ENCODE measurements at regions not wholly inside any gene's neighbourhood (a gene's known extent, or its start where the extent isn't known, plus 50 kb on each side); places are given as distances from the start of the nearest gene placed in this dataset.

DNA sequence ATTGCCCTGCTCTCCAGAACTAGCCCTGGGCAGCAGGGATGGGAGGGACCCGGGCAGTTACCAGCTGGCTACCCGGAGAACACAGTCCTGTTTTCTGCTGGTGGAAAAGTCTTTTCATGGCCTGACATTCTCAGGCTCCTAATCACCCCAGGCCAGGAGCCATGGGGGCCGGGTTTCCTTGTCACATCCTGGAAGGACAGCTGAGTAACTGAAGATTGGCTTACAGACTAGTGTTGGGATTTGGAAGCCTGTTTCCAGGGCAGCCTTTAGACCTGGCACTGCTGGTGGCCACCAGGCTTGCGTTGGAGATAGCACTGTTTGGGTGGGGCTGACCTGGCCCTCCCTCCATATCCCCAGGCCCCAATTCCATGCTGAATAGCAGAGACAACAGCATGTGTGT lies 349.0 kb downstream of the CTTN start:
- in situ Hi-C loops (cut with HindIII; ENCODE audit: low pct_unique_long_range_greater_than_20kb, low sequenced_read_pairs): loop anchor here (25.0 kb wide), 1 partner anchor 665 kb away; no protein-coding TSS in a partner anchor
- no peak for DNase-seq (ENCODE audit: low read depth, low spot score)

DNA sequence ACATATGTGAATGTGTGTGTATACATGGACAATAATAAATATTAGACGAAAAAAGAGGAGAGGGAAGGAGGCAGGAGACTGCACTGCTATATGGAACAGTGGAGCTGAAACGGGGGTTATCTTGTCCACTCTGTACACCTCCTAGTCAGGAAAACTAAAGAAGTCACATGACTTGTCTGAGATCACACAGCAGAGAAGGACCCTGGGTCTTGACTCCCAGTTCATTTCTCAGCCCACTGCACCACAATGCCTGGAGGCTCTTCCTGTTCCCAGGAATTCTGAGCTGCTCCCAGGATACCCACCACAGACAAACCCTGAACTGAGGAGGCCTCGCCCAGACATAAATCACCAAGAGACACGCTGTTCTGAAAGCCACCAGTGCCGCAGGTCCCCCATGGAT lies 349.6 kb downstream of the CTTN start:
- in situ Hi-C loops (cut with HindIII; ENCODE audit: low pct_unique_long_range_greater_than_20kb, low sequenced_read_pairs): loop anchor here (25.0 kb wide), 1 partner anchor 664 kb away; no protein-coding TSS in a partner anchor
- no peak for DNase-seq (ENCODE audit: low read depth, low spot score)

DNA sequence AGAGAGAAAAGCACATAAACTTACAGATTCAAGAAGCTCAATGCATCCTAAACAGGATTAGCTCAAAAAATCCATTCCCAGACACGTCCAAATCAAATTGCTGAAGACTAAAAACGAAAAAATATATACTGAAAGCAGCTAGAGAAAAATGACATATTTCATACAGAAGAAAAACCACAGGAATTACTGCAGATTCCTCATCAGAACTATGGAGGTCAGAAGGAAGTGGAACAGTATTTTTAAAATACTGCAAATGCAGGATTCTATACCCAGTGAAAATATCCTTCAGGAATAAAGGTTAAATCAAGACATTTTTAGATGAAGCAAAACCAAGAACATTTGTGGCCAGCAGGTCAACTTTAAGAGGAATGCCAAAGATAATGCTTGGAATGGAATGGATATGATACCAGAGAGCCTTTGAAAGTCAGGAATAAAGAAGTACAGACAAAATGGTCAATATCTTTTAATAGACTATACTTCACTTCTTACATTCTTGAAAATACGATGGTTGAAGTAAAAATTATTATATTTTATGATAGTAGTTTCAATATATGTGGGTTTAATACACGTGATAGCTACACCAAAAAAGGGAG lies 352.9 kb downstream of the CTTN start:
- in situ Hi-C loops (cut with HindIII; ENCODE audit: low pct_unique_long_range_greater_than_20kb, low sequenced_read_pairs): no loop called here
- no peak for DNase-seq (ENCODE audit: low read depth, low spot score)

DNA sequence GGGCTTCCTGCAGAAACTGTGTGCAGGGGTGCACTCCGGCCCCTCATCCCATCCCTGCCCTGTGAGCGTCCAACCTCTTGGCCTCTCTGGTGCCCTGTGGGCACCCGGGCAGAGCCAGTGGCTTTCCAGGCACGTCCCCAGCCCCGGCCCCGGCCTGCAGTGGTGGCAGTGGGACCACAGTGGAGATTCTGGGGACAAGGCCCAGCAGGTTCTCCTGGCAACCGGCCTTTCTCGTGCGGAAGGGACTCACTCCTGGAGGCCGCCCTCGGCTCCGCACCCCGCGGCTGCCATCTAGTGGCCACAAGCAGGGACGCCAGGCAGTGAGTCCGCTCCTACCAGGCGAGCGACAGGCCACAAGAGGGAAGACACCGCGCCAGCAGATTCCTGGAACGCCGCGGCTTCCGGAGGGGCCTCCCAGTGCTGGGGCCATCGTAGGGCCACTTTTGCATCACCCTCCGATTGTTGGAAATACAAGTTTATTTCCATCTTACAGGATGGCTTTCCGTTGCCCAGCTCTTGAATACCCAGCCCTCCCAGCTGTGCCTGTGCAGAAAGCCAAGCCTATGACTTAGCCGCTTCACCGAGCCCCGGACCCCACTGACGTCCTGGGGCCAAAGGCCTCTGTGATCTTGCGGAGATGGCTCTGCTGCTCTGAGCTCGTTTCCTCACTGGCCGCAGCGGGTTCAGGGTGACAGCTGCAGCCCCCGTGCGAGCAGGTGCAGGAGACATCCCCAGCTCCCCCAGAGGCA lies 357.3 kb downstream of the CTTN start:
- in situ Hi-C loops (cut with HindIII; ENCODE audit: low pct_unique_long_range_greater_than_20kb, low sequenced_read_pairs): no loop called here

DNA sequence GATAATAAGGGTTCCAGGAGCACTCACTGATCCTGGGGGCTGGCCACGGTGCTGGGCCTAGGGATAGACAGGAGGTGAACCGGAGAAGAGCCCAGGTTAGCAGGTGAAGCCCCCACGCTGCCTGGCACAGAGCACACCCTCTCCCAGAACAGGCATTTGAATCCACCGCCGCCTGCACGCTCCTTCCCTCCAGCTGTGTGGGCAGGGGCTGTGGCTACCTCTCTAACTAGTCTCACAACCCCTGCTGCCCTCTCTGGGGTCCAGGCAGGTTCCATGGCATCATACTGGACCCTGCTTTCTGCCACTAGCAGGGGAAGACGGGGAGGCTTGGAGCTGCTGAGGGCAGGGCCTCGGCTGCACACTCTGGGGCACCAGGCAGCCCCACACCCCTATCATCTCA lies 358.0 kb downstream of the CTTN start:
- DNase-seq (ENCODE audit: low read depth, low spot score): no peak
- in situ Hi-C loops (cut with HindIII; ENCODE audit: low pct_unique_long_range_greater_than_20kb, low sequenced_read_pairs): no loop called here

More for the DNA sequence above, 357.3 kb downstream of the CTTN start:
- peak; percentile 89 for DNase-seq (ENCODE audit: low read depth, low spot score)

DNA sequence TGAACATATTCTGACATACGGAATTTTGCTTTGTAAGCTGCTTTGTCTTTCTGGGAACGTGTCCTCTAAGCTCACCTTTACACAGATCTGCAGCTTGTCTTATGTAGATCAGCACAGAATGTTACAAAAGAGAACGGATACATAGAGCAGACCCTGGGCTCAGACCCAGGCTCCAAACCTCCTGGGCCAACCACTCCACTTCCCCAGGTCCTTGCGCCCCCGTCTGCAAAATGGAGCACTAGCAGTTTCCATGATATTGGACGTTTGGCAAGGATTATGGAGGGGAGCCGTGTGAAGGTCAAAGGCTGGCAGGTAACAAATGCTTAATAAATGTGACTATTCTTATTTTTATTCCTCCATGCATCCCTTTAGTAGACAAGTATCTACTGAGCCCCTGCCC lies 358.4 kb downstream of the CTTN start:
- in situ Hi-C loops (cut with HindIII; ENCODE audit: low pct_unique_long_range_greater_than_20kb, low sequenced_read_pairs): no loop called here
- no peak for DNase-seq (ENCODE audit: low read depth, low spot score)

DNA sequence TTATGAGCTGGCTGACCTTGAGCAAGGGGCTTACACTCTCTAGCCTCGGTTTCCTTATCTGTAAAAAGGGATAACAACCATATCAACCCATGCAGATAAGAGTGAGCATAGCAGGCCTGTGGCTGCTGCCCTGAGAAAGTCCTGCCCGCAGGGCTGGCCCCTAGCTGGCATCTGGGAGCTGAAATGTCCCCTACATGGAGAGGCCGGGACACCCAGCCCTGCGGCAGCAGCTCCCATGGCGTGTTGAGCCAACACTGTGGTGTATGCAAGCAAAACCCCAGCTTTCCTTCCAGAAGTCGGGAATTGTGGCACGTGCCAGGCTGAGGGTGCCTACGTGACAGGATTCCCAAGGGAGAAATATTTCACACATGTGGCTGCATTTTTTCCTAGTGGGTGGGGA lies 358.9 kb downstream of the CTTN start:
- DNase-seq (ENCODE audit: low read depth, low spot score): no peak
- in situ Hi-C loops (cut with HindIII; ENCODE audit: low pct_unique_long_range_greater_than_20kb, low sequenced_read_pairs): no loop called here

DNA sequence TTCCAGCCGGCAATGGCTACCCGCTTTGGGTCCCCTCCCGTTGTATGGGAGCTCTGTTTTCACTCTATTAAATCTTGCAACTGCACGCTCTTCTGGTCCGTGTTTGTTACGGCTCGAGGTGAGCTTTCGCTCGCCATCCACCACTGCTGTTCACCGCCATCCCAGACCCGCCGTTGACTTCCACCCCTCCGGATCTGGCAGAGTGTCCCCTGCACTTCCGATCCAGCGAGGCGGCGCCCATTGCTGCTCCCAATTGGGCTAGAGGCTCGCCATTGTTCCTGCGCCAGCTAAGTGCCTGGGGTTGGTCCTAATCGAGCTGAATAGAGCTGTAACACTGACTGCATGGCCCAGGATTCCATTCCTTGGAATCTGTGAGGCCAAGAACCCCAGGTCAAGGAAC lies 359.9 kb downstream of the CTTN start:
- in situ Hi-C loops (cut with HindIII; ENCODE audit: low pct_unique_long_range_greater_than_20kb, low sequenced_read_pairs): no loop called here

DNA sequence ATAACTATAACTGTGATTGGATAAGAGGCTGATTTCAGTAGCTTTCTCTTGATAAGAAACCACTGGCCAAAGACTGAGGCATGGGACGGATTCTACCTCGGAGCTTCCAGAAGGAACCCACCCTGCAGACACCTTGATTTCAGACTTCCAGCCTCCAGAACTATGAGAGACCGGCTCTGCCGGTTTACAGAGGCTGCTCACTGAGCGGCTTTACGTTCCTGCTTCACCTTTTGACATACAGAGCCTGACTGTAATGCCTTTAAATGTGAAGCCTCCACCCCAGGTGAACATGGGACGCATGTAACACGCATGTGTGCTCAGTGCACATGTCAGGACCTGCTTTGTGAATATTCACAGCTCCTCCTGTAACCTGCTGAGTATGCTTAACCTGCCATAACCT lies 361.5 kb downstream of the CTTN start:
- DNase-seq (ENCODE audit: low read depth, low spot score): no peak
- in situ Hi-C loops (cut with HindIII; ENCODE audit: low pct_unique_long_range_greater_than_20kb, low sequenced_read_pairs): no loop called here

More for the DNA sequence above, 359.9 kb downstream of the CTTN start:
- no peak for DNase-seq (ENCODE audit: low read depth, low spot score)

DNA sequence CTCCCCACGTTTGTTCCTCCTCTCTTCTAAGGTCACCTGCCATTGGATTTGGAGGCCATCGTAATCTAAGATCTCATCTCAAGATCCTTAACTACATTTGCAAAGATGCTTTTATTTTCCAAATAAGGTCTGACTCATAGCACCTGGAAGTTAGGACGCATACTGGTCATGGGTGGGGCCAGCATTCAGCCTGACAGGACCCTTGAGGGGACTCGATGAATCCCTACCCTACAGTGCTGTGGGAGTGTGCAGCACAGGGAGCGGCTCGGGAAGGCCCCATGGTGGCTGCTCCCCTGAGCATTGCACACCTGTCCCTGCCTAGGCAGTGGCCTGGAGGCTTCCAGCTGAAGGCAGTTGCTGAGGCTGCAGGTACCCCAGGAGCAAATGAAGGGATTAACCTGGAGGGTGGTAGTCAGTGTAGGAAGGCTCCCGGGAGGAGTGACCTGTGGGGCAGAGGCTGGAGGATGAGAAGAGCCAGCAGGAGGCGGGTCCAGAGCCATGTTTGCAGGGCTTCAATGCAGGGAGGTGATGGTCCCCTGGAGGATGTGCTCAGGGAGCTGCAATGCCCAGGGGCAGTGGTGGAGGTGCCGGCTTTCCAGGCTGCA lies 362.2 kb downstream of the CTTN start:
- no peak for DNase-seq (ENCODE audit: low read depth, low spot score)
- in situ Hi-C loops (cut with HindIII; ENCODE audit: low pct_unique_long_range_greater_than_20kb, low sequenced_read_pairs): no loop called here

DNA sequence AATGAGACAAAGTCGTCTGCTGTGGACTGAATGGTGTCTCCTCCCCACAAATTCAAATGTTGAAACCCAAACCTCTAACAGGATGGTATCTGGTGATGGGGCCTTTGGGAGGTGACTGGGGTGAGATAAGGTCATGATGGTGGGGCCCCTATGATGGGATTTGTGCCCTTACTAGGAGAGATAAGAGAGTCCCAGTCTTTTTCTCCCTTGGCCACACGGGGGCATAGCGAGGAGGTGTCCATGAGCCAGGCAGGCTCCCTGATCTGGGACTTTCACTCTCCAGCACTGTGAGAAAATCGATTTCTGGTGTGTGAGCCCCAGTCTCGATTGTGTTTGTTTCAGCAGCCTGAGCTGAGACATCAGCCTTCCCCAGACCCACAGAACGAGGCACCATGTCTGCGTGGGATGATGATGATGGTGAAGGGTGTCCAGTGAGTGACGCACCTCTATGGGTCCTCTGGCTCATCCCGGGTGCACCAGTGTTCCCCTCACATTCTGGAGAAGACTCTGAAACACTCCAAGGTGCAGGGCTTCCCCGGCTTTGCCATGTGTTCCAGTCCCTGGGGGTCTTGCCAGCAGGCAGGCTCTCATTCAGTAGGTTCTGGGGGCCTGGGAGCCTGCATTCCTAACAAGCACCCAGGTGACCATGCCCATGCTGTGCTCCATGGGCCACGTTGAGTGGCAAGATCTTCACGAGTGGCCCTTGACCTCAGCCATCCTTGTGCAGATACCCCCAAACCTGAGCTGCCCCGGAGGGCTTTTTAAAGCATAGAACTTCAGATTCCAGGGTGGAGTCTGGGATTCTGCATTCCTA lies 363.0 kb downstream of the CTTN start:
- in situ Hi-C loops (cut with HindIII; ENCODE audit: low pct_unique_long_range_greater_than_20kb, low sequenced_read_pairs): no loop called here
- peak; percentile 50 for DNase-seq (ENCODE audit: low read depth, low spot score)

DNA sequence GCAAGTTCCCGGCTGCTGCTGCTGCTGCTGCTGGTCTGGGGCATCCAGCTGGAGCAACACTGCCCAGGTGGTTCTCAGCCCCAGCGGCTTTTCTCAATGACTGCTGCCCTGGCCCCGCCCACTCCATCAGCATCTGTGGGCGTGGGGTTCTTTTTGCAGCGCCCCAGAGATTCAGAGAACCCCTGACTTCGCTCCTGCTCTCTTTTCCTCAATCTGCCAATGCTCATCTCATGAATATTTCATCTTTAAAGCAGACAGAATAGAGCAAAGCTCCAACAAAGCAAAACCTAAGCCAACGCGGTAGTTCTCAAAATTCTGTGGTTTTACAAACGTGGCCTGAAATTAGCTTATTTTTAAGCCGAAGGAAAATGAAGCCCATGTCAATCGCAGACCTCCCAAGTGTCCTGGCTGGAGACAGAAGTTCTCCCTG lies 363.6 kb downstream of the CTTN start:
- in situ Hi-C loops (cut with HindIII; ENCODE audit: low pct_unique_long_range_greater_than_20kb, low sequenced_read_pairs): no loop called here
- no peak for DNase-seq (ENCODE audit: low read depth, low spot score)

DNA sequence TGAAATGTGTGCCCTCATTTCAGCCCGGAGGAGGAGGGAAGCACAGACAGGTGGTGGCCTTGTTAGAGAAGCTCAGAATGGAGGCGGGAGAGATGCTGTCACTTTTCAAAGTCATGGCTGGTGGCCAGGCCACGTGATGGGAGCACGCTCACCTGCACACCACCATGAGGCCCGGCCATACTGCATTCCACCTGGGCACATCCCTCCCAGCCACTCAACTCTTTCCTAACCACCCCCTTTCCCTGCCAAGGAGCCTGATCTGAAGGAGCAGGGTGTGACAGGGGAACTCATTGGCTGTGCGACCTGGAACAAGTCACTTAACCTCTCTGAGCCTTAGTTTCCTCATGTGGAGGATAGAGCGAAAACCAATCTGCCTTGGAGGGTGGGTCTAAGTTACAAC lies 364.5 kb downstream of the CTTN start:
- in situ Hi-C loops (cut with HindIII; ENCODE audit: low pct_unique_long_range_greater_than_20kb, low sequenced_read_pairs): no loop called here
- DNase-seq (ENCODE audit: low read depth, low spot score): no peak

DNA sequence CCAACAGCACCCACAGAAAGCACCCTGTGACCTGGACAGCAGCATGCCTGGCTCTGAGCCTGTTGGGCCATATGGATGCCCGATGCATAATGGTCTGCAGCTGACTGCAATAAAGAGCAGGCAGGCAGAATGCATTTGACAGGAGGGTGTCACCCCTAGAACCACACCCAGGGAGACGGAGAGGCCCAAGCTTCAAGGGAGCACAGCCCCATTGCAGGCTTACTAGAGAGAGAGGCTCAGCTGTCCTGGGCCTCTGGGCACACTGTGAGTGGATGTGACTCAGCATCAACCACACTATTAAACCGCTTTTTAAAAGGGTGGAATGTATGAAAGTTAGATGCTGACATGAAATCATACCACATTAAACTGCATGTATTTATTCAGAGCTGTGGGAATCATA lies 365.3 kb downstream of the CTTN start:
- in situ Hi-C loops (cut with HindIII; ENCODE audit: low pct_unique_long_range_greater_than_20kb, low sequenced_read_pairs): no loop called here
- DNase-seq (ENCODE audit: low read depth, low spot score): no peak

DNA sequence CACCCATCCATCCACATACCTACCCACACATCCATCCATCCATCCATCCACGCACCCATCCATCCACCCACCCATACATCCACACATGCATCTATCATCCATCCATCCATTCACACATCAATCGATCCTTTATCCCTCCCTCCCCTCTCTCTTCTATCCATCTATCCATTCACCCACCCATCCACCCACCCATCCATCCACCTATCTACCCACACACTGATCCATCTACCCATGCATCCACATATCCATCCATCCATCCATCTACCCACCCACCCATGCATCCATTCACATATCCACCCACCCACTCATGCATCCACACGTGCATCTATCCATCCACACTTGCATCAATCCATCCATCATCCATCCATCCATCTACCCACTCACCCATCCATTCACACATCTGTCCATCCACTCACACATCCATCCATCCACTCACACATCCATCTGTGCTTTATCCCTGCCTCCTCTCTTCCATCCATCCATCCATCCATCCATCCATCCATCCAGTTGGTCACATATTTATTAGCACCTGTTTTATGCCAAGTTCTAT lies 366.1 kb downstream of the CTTN start:
- in situ Hi-C loops (cut with HindIII; ENCODE audit: low pct_unique_long_range_greater_than_20kb, low sequenced_read_pairs): no loop called here
- no peak for DNase-seq (ENCODE audit: low read depth, low spot score)

DNA sequence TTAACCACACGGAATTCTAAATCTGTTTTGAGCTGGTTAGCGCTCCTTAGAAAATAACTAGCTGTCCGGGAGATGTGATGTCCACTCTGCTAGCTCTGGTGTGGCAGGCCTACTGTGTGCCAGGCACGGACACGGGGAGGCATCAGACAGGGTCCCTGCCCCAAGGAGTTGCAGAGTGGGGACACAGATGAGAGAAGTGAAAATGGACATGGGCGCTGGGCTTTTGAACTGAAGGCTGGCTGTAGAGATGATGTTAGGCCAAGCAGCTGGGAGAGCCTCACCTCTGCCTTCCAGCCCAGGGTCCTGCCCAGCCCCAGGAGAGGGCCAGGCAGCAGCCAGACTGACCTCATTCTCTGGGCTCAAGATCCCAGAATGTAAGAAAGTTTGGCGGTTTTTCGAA lies 368.6 kb downstream of the CTTN start:
- in situ Hi-C loops (cut with HindIII; ENCODE audit: low pct_unique_long_range_greater_than_20kb, low sequenced_read_pairs): no loop called here

DNA sequence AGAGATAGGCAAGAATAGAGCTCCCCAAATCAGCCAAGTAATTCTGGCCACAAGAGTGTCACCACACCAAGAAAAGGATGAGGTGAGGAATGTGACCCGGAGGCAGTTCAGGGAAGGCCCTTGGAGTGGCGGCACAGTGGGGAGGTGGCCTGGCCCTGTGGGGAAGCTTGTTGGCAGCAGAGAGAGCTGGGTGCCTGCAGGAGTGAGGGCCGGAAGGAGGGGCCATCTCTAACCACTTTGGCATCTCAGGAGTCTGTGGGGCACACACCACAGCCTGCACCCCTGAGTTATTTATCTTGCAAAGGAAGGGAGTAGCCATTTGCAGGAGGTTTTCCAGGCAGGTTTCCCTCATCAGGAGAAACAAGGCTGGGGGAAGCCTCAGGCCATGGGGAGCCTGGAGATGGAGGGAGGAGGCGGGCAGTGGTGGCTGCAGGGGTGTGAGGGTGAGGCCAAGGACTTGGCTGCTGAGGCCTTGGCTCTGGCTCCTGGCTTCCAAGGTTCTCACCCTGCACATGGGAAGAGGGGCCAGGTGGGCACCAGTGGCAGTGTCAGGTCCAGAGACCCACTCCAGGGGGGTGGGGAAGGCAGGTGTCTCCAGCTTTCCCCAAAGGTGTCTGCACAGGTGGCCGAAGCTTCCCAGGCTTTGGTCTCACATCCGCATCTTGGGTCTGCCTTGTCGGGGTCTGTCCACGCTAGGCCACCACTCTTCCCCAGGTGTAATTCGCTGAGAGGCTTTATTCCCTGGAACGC lies 370.2 kb downstream of the CTTN start:
- DNase-seq (ENCODE audit: low read depth, low spot score): no peak
- in situ Hi-C loops (cut with HindIII; ENCODE audit: low pct_unique_long_range_greater_than_20kb, low sequenced_read_pairs): no loop called here

More for the DNA sequence above, 368.6 kb downstream of the CTTN start:
- DNase-seq (ENCODE audit: low read depth, low spot score): no peak

All from SK-MEL-5 (cell line).